Caco-2 (cell line): ENCODE measurements at regions not wholly inside any gene's neighbourhood (a gene's known extent, or its start where the extent isn't known, plus 50 kb on each side); places are given as distances from the start of the nearest gene placed in this dataset.

Source experiments
- BruUV-seq: library from RNA; stranded (reverse); fragments of 400-500 nt; replicated peaks from 2 replicates; lab custom pipeline; 2021; lab: Mats Ljungman, UMichigan
- CTCF ChIA-PET: fragments of 300-600 bp; sonication (Branson Sonifier 250); formaldehyde crosslinking; loops from one replicate; lab custom pipeline; 2022; ENCODE audit warnings: antibody characterized with exemption; lab: Charles Lee
- POLR2A ChIA-PET: fragments of 300-600 bp; sonication (Branson Sonifier 250); formaldehyde crosslinking; loops from one replicate; lab custom pipeline; 2022; ENCODE audit warnings: antibody characterized with exemption; lab: Charles Lee
- DNase-seq, 2 experiments: peaks; one replicate each; pipeline versions ENCODE4 v3.0.0 to v3.0.0-alpha.2; 2020 to 2022
- H3K27me3 ChIP-seq: replicated peaks from 2 replicates; pipeline ENCODE4 v1.6.0; 2011; ENCODE audit warnings: low read length; ENCODE audit not compliant: control insufficient read depth, insufficient read depth
- H3K36me3 ChIP-seq: 2 replicates; pipeline ENCODE4 v1.5.1; 2011; ENCODE audit warnings: low read length; ENCODE audit not compliant: control insufficient read depth, insufficient read depth
- H3K4me1 ChIP-seq: fragments of 250-450 bp; sonication (Bioruptor Pico); 2 replicates; pipeline ENCODE4 v1.5.1; 2020; ENCODE audit warnings: mild to moderate bottlenecking
- H3K4me3 ChIP-seq: 2 replicates; pipeline ENCODE4 v1.5.1; 2011; ENCODE audit warnings: low read depth, mild to moderate bottlenecking, control low read depth, low read length
- H3K9me3 ChIP-seq: fragments of 250-450 bp; sonication (Bioruptor Pico); 2 replicates; pipeline ENCODE4 v1.5.1; 2020; ENCODE audit warnings: mild to moderate bottlenecking, moderate library complexity
- H3K27ac Mint-ChIP-seq: one replicate; pipeline ENCODE4 v1.8.0; 2022; ENCODE audit warnings: mixed read lengths; ENCODE audit not compliant: unreplicated experiment
- H3K27me3 Mint-ChIP-seq: one replicate; pipeline ENCODE4 v1.8.0; 2022; ENCODE audit warnings: mixed read lengths; ENCODE audit not compliant: insufficient read depth, unreplicated experiment
- H3K36me3 Mint-ChIP-seq: one replicate; pipeline ENCODE4 v1.8.0; 2022; ENCODE audit warnings: mild to moderate bottlenecking, mixed read lengths; ENCODE audit not compliant: insufficient read depth, unreplicated experiment
- H3K4me1 Mint-ChIP-seq: one replicate; pipeline ENCODE4 v1.8.0; 2022; ENCODE audit warnings: low read depth, mixed read lengths; ENCODE audit not compliant: unreplicated experiment
- H3K4me3 Mint-ChIP-seq: one replicate; pipeline ENCODE4 v1.8.0; 2022; ENCODE audit warnings: mild to moderate bottlenecking, moderate library complexity, mixed read lengths; ENCODE audit not compliant: unreplicated experiment
- H3K9me3 Mint-ChIP-seq: one replicate; pipeline ENCODE4 v1.8.0; 2022; ENCODE audit warnings: mixed read lengths; ENCODE audit not compliant: unreplicated experiment
- intact Hi-C: fragments of 100-400 bp; cut with micrococcal nuclease; formaldehyde crosslinking; loops from one replicate; pipeline ENCODE4 v1.10.0; 2022; ENCODE audit not compliant: unreplicated experiment
- TF ChIP-seq, protein P1 (sequence below), 2 experiments: fragments of 200-600 bp in 1 of 2; IDR thresholded peaks; 1 replicate in 1 of 2; 2 replicates in 1 of 2; pipeline versions ENCODE4 v1.5.1 to v1.8.0; 2011 to 2022; ENCODE audit warnings: antibody characterized with exemption in 1 of 2, control low read depth in 1 of 2, inconsistent platforms in 1 of 2, low read depth in 1 of 2, low read length in 1 of 2, mild to moderate bottlenecking in 1 of 2, moderate library complexity in 1 of 2; ENCODE audit not compliant: insufficient read depth in 1 of 2, severe bottlenecking in 1 of 2, unreplicated experiment in 1 of 2

DNA sequence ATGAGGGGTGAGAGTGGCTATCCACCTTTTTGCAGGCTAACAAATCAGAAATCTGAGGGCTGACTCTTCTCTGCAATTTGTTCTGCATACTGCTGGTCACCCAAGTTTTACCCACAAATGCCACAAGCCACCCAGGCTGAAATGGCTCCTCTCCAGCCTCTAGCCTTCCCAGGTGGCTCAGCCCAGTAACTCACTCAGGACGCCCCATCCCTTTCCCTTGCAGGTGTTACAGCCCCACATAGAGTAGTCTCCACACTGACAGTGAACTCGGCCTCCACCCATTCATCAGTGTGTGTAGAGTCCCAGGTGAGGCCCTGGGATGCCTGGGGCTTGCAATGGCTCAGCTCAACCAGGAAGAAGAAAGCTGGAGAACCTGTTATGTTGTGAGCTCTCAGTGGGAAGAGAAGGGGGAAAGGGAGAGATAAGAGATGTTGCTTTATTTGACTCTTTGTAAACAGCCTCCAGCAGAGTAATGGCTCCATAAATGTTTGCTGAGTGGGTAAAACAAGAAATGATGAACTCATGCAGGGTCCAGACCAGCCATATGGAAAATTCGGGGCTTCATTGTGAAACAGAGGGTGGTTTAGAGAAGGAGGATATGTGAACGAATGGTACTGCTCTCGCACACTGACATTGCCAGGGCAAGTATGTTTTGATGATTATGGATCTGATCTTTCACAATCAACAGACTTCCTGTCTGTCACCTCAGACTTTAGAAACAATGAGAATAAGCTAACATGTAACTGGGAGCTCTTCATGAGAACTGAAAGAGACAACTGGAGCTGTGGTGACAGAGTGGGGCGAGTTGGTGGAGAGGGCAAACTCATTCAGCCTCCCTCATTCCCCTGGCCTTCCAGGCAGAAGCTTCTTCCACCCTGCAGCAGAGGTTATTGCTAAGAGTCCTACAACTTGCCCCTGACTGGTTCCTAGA is 74.2 kb upstream of the RFC3 start:
- ChIA-PET CTCF (no interaction called here), POLR2A (no interaction called here)
- Histone ChIP-seq H3K9me3 (no peaks in the 10 kb centered on the region), H3K4me3 (no peak overlapping the region), H3K36me3 (no peaks in the 10 kb centered on the region), H3K27me3 (no peaks in the 10 kb centered on the region), H3K4me1 (no peaks in the 10 kb centered on the region)
- H3K36me3 Mint-ChIP-seq = no peaks in the 10 kb centered on the region
- BruUV-seq = no TSS peak
- peaks cover 16% of the 10 kb centered on the region for H3K9me3 Mint-ChIP-seq
- no peak for DNase-seq
- TF ChIP-seq, protein P1, sequence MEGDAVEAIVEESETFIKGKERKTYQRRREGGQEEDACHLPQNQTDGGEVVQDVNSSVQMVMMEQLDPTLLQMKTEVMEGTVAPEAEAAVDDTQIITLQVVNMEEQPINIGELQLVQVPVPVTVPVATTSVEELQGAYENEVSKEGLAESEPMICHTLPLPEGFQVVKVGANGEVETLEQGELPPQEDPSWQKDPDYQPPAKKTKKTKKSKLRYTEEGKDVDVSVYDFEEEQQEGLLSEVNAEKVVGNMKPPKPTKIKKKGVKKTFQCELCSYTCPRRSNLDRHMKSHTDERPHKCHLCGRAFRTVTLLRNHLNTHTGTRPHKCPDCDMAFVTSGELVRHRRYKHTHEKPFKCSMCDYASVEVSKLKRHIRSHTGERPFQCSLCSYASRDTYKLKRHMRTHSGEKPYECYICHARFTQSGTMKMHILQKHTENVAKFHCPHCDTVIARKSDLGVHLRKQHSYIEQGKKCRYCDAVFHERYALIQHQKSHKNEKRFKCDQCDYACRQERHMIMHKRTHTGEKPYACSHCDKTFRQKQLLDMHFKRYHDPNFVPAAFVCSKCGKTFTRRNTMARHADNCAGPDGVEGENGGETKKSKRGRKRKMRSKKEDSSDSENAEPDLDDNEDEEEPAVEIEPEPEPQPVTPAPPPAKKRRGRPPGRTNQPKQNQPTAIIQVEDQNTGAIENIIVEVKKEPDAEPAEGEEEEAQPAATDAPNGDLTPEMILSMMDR (IDR thresholded peaks at IDR 0.05; ENCODE audit: insufficient read depth in 1 of 2, low read depth in 1 of 2, low read length in 1 of 2, severe bottlenecking in 1 of 2, unreplicated experiment in 1 of 2) = no peak
- H3K27ac Mint-ChIP-seq = no peak overlapping the region
- H3K4me3 Mint-ChIP-seq = no peak overlapping the region
- intact Hi-C loops = no loop called here
- H3K4me1 Mint-ChIP-seq = no peaks in the 10 kb centered on the region
- no peaks in the 10 kb centered on the region for H3K27me3 Mint-ChIP-seq

DNA sequence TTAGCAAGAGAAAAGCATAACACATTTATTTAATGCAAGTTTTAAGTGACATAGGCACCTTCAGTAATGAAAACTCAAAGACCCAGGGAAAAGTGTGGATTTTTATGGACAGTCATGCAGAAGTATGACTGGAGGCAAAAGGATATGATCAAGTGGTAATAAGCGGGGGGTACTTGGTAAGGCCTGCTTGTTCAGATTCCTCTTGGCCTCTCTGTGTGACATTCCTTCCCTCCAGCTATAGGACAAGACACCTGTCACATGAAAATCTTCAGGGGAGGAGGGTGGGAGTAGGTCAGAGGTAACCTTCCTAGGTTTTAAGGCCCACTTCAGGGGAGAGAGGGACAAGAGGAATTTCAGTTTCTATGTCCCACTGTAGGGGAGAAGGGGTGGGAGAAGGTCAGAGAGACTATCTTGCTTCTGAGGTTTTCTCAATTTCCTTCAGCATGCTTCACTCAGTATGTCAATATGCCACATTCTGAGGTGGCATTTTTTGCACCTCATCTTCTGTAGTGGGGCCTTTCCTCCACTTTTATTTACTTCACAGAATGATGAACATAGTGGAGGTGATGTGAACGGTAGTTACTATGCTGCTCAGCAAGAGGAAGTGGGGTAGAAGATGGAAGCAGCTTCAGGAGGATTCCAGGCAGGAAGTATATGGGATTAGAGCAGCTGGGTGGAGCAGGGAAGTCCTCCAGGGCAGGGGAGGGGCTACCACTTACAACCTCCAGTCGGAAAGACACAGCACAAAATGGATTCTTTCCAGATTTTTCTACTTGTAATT is 73.2 kb upstream of the RFC3 start:
- Mint-ChIP-seq H3K36me3 (no peaks in the 10 kb centered on the region), H3K4me3 (no peak overlapping the region), H3K27me3 (no peaks in the 10 kb centered on the region), H3K4me1 (no peaks in the 10 kb centered on the region), H3K27ac (no peak overlapping the region), H3K9me3 (peaks cover 16% of the 10 kb centered on the region)
- TF ChIP-seq, protein P1 (IDR thresholded peaks at IDR 0.05; ENCODE audit: insufficient read depth in 1 of 2, low read depth in 1 of 2, low read length in 1 of 2, severe bottlenecking in 1 of 2, unreplicated experiment in 1 of 2) = no peak
- Histone ChIP-seq H3K4me1 (no peaks in the 10 kb centered on the region), H3K27me3 (no peaks in the 10 kb centered on the region), H3K4me3 (no peak overlapping the region), H3K36me3 (no peaks in the 10 kb centered on the region), H3K9me3 (no peaks in the 10 kb centered on the region)
- BruUV-seq = no TSS peak
- ChIA-PET CTCF (no interaction called here), POLR2A (no interaction called here)
- intact Hi-C loops = no loop called here
- no peak for DNase-seq
